Activated naive CD4-positive, alpha-beta T cell (primary cell): ENCODE measurements at regions not wholly inside any gene's neighbourhood (a gene's known extent, or its start where the extent isn't known, plus 50 kb on each side); places are given as distances from the start of the nearest gene placed in this dataset.

Experiments used
- DNase-seq, 4 experiments: peaks; one replicate each; lab custom pipeline; 2025; lab: John Stamatoyannopoulos, UW

DNA sequence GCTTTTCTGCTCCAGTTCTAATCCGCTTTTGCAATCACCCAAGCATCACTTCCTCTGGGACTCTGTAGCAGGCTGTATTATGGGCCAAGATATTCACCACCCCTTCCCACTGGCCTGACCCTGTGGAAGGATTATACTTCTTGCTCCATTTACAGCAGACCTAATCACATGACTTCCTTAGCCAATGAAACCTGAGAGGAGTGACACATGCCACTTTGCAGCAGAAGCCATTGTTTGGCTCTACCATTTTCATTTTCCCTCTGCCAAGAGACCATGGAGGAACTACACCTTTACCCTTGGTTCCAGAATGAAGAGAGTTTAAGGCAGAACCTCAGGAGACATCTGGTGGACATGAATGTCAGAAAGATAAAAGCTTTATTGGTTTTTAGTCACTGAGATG lies 134.9 kb upstream of the HSD17B12 start:
- no peak for DNase-seq

GRCh38 chr11:43546561-43547429 lies 133.7 kb upstream of the HSD17B12 start:
- no peak for DNase-seq

GRCh38 chr11:43547430-43547831 lies 133.1 kb upstream of the HSD17B12 start:
- no peak for DNase-seq

DNA sequence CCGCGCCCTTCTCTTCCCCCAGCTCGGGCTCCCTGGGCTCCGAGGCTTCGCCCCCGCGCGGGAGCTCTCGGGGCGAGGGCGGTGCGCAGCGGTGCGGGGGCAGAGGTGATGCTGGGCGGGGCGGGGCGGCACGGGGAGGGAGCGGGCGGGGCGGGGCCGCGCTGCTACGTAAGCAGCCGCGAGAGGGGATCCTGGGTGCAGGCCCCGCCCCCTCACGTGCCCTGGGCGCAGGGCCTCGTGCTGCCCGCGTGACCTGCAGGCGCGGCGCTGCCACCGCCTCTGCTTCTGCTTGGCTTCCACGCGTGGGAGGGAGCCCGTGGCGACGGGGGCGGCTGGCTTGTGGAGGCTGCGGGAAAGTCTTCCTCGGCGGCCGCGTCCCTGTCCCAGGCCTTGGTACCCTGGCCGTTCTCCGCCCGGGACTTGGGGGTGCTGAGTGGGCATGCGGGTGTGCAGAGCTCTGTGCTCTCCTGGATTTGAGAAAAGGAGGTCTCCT lies 132.6 kb upstream of the HSD17B12 start:
- DNase-seq, result peak in 1 of 4 experiments; percentile 4

DNA sequence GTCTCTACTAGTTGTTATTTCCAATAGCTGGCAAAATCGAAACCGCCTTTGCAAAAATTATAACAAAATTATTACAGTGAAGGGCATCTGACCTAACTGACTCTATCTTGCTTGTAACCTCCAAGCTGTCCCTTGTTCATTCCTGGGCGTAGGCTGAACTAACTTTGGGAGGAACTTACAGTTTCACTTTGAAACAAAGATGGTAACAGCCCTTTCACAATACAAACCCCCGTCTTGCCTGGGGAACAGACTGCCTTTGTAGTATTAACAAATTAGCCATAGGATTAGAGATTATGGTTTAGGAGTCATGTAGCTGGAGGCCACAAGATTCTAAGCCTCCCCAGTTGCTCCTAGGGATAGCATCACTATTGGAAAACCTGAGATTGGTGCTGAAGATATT lies 131.6 kb upstream of the HSD17B12 start:
- no peak for DNase-seq

DNA sequence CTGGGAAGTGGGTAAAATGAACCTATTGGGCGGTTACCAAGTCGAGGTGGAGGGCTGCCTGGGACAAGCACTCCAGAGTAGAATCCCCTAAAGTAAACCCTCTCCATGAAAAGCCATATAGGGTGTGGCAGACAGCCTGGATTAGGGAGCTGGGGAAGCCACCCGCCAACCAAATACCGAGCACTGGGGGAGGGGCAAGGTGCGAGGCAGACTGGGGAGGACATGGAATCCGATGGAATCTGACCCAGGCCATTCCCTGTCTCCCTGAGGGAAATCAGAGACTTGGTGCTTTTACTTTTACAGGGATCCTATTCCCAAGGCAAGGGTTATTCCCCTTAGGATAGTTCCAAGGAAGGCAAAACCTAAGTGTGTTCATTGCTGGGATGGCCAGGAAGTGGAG lies 130.9 kb upstream of the HSD17B12 start:
- DNase-seq, result no peak

DNA sequence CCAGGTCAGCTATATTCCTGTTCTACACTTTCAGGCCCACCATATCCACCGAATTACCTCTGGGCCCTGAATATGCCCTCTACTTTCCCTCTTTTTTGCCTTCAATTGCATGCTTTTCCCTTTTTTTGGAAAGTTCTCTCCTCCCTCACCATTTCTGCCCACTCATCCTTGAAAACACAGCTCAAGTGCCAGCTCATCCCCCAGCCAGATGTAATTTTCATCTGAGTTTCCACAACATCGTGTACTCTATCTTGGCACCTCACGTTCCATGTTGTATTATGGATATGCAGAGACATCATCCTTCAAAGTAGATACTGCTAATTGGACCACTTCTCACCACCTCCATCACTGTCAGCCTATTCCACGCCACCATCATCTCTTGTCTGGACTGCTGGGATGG lies 129.8 kb upstream of the HSD17B12 start:
- no peak for DNase-seq

GRCh38 chr11:43554148-43554473 lies 126.4 kb upstream of the HSD17B12 start:
- no peak for DNase-seq

- DNase-seq, result no peak
These were observed 125.4 kb upstream of the HSD17B12 start for GRCh38 chr11:43555186-43555585.

DNA sequence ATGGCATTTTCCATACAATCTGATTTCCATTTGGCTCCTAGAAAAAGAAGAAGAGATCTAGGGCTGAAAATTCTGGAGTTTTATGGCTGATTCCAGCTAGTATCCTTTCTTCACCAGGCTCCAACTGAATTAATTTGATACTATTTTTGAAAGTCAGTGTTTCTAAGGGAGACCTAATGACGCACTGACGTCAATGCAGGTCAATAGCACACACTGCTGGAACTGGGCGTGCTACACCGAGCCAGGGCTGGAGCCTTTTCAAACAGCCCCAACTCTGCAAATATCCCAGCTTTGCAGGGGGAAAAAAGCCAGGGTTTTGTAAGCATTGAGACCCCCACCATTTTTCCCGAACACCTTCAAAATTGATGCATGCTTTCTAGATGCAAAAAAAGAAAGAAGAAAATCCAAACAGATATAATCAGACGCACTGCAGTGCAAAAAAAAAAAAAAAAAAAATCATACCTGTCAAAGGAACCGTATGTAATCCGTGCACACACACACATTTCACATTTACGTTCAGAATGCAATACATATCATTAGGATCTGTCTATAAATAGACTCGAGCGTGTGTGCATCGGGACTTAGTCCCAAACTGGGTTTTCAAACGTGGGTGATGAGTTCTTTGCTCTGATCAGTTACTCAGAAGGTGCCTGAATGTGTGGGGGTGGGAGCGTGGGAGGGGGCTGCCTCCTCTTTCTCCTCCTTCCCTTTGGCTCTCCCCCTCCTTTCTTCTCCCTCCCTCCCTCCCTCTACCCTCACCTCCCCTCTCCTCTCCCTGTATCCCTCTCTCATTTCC lies 124.5 kb upstream of the HSD17B12 start:
- no peak for DNase-seq

GRCh38 chr11:43556612-43557375 lies 123.7 kb upstream of the HSD17B12 start:
- no peak for DNase-seq

DNA sequence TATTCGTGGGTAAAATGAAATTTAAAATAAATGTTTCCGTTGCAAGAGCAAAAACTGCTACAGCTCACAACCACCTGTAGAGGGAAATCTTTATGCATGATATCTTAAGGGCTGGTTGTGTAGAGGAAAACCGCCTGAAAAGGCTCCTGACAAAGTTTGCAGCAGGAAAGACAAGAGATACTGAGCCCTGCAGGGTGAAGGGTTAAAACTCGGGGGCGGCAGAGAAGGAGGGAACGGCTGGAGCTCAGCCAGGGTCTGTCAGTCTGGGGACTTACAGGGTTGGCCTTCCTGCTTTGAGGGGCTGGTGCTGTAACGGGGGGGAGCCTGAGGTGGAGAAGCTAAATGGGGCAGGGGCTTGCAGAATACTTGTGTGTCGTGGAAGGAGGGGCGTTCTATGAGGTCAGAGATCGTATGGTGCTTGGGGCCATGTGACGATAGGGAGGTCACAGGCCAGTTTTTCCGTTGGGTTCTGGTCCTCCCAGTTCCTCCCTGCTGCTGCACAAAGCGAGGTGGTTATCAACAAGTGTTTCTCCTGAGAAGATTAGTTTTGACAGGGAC lies 122.9 kb upstream of the HSD17B12 start:
- DNase-seq, result no peak

- no peak for DNase-seq
These were observed 122.4 kb upstream of the HSD17B12 start for GRCh38 chr11:43558146-43558545.

- no peak for DNase-seq
These were observed 121.9 kb upstream of the HSD17B12 start for GRCh38 chr11:43558556-43559127.

- no peak for DNase-seq
These were observed 118.7 kb upstream of the HSD17B12 start for GRCh38 chr11:43561832-43562231.

- DNase-seq, result no peak
These were observed 113.1 kb upstream of the HSD17B12 start for GRCh38 chr11:43567396-43567975.

- DNase-seq, result no peak
These were observed 107.3 kb upstream of the HSD17B12 start for GRCh38 chr11:43573233-43573632.

GRCh38 chr11:43573873-43574272 lies 106.7 kb upstream of the HSD17B12 start:
- no peak for DNase-seq

DNA sequence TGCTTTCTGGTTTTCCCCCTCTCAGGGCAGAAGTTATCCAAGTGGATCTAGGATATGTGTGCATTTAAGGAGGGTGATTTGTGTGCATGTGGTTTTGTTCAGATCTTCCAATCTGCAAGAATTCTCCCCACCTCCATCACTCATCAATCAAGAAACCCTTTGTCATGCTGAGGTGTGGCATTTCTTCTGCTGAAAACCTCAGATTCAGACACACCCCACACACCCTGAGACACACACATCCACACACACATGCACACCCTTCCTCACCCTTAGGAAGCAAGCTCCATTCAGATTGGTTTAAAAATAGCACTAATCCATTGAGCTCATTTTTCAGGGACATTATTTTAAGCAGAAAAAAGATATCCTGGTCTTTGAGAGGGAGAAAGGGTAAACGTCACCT lies 106.1 kb upstream of the HSD17B12 start:
- no peak for DNase-seq

DNA sequence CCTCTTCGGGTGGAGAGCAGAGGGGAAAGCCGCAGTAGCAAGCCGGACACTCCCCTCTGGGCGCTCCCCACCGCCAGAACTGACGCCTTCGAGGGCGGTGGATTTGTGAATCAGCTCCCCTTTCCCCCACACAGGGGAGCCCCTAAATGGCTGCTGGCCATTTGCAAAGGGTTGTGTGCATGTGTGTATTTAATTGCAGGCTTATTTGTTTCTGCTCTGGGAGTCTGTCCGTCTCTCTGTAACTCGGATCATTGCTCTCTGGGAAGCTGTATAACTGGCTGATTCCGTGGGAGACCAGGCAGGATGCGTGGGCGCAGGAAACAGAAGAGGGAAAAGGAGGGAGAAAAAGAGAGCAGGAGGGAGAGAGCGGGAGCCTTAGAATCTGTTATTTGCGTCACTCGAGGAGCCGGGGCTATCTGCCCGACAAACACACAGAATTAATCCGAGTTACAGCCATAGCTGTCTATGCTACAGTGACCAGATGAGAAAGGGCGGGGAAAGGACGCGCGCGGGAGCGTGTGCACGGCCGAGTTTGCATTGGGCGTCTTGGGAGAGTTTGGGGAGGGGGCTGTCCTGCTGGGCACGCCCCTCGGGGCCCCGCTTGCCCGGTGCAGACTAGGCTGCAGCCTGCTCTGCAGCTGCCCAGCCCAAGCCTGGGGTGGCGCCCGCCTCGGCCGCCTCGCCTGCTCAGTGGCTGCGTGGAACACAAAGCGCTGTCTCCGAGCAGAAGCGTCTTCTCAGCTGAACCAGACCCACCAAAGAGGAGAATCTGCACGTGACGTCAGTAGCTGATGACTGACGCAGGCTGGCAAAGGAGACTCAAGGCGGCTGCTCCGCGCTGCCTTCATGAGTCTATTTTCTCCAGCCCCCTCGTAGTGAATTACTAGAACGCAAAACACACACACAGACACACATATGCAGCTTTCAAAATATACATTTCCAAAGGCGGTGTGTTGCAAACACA lies 105.3 kb upstream of the HSD17B12 start:
- no peak for DNase-seq
